A549 (cell line): ENCODE measurements at regions not wholly inside any gene's neighbourhood (a gene's known extent, or its start where the extent isn't known, plus 50 kb on each side); places are given as distances from the start of the nearest gene placed in this dataset.

Experiments
- CTCF ChIP-seq: fragments of >200 bp; sonication (Bioruptor Twin); formaldehyde crosslinking; IDR thresholded peaks from 3 replicates; pipeline ENCODE4 v1.5.1; 2016
- JUN ChIP-seq, 2 experiments: fragments of >200 bp; sonication (Bioruptor Twin); formaldehyde crosslinking; IDR thresholded peaks; 2 replicates in 1 of 2; 3 replicates in 1 of 2; pipeline ENCODE4 v1.6.1; 2016 to 2017
- MAFK ChIP-seq: fragments of 450-650 bp; IDR thresholded peaks from 2 replicates; pipeline ENCODE4 v1.6.1; 2014; ENCODE audit not compliant: partially characterized antibody
- NFE2L2 ChIP-seq: fragments of 150-350 bp; conservative IDR thresholded peaks from 2 replicates; pipeline ENCODE4 v1.6.1; 2014; ENCODE audit warnings: low read length
- POLR2A ChIP-seq: IDR thresholded peaks from 2 replicates; pipeline ENCODE4 v1.6.1; 2012; ENCODE audit warnings: mild to moderate bottlenecking, low read length
- TF ChIP-seq, protein P1 (sequence below): fragments of 200-600 bp; sonication (generic); IDR thresholded peaks from 2 replicates; pipeline ENCODE4 v1.6.1; 2016; ENCODE audit warnings: antibody characterized with exemption, mild to moderate bottlenecking, moderate library complexity

GRCh38 chr5:5623397-5623796 is 200.9 kb downstream of the ICE1 start:
- TF ChIP-seq MAFK: no peak
- TF ChIP-seq POLR2A: no peak
- no peak for TF ChIP-seq CTCF
- TF ChIP-seq, protein P1, sequence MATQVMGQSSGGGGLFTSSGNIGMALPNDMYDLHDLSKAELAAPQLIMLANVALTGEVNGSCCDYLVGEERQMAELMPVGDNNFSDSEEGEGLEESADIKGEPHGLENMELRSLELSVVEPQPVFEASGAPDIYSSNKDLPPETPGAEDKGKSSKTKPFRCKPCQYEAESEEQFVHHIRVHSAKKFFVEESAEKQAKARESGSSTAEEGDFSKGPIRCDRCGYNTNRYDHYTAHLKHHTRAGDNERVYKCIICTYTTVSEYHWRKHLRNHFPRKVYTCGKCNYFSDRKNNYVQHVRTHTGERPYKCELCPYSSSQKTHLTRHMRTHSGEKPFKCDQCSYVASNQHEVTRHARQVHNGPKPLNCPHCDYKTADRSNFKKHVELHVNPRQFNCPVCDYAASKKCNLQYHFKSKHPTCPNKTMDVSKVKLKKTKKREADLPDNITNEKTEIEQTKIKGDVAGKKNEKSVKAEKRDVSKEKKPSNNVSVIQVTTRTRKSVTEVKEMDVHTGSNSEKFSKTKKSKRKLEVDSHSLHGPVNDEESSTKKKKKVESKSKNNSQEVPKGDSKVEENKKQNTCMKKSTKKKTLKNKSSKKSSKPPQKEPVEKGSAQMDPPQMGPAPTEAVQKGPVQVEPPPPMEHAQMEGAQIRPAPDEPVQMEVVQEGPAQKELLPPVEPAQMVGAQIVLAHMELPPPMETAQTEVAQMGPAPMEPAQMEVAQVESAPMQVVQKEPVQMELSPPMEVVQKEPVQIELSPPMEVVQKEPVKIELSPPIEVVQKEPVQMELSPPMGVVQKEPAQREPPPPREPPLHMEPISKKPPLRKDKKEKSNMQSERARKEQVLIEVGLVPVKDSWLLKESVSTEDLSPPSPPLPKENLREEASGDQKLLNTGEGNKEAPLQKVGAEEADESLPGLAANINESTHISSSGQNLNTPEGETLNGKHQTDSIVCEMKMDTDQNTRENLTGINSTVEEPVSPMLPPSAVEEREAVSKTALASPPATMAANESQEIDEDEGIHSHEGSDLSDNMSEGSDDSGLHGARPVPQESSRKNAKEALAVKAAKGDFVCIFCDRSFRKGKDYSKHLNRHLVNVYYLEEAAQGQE: no peak
- no peak for TF ChIP-seq NFE2L2
- TF ChIP-seq JUN (IDR thresholded peaks at IDR 0.05): no peak
